ENCODE measurements at regions not wholly inside any gene's neighbourhood (a gene's known extent, or its start where the extent isn't known, plus 50 kb on each side); places are given as distances from the start of the nearest gene placed in this dataset.

DNA sequence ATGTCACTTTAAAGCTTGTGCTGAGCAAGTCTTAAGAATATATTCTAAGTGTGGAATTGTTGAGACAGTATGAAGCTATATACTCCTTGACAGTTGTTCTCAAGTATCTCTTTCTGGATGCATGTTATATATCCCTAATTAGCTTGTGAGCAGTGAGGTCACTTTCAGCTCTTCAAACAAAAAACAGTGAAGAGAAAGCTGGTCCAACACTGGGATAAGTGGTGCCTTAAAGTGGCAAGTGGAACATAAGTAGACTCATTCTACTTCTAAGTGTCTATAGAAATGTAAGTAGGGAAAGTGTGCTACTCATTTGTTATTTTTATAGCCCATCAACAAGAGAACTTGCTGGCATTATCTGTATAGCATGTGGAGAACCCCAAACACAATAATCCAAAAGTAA, 133.1 kb upstream of the BACH2 start:
- TF ChIP-seq, protein P1, sequence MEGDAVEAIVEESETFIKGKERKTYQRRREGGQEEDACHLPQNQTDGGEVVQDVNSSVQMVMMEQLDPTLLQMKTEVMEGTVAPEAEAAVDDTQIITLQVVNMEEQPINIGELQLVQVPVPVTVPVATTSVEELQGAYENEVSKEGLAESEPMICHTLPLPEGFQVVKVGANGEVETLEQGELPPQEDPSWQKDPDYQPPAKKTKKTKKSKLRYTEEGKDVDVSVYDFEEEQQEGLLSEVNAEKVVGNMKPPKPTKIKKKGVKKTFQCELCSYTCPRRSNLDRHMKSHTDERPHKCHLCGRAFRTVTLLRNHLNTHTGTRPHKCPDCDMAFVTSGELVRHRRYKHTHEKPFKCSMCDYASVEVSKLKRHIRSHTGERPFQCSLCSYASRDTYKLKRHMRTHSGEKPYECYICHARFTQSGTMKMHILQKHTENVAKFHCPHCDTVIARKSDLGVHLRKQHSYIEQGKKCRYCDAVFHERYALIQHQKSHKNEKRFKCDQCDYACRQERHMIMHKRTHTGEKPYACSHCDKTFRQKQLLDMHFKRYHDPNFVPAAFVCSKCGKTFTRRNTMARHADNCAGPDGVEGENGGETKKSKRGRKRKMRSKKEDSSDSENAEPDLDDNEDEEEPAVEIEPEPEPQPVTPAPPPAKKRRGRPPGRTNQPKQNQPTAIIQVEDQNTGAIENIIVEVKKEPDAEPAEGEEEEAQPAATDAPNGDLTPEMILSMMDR (conservative IDR thresholded peaks at IDR 0.05 in 1 of 2, IDR thresholded peaks at IDR 0.05 in 1 of 2; ENCODE audit: extremely low read depth in 1 of 2, insufficient read depth in 1 of 2, low read depth in 1 of 2, low read length in 2 of 2) = no peak
- TF ChIP-seq EZH2 (IDR thresholded peaks at IDR 0.05; ENCODE audit: borderline replicate concordance, low read length) = no peak

All from mammary epithelial cell (primary cell).